ENCODE measurements at regions not wholly inside any gene's neighbourhood (a gene's known extent, or its start where the extent isn't known, plus 50 kb on each side); places are given as distances from the start of the nearest gene placed in this dataset.

DNA sequence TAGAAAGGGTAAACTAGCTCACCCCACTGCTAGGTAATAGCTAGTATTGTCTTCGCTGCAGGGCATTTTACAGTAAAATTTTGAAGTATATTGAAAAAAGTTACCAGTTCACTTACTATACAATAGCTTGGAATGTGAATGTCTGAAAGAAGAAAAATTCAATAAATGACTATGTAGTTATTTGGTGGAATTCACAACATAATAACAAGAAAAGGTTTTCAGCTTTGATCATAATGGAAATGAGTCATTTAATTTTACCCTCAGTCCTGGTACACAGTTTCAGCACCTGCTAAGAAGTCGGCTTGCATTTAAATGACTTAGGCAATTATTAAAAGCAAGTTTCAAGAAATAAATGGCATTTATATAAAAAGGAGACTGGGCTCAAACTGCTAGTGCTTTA lies 90.4 kb downstream of the NUP35 start:
- Mint-ChIP-seq H3K27ac (no peak overlapping the region), H3K4me3 (no peak overlapping the region), H3K27me3 (no peaks in the 10 kb centered on the region), H3K36me3 (peaks cover 13 to 21% of the 10 kb centered on the region in 2 donors), H3K9me3 (peaks cover 0 to 3% of the 10 kb centered on the region in 2 donors), H3K4me1 (no peaks in the 10 kb centered on the region)
- ATAC-seq (replicated peaks) (peak in 1 of 2 donors; percentile 31), DNase-seq (no peak)

GRCh38 chr2:183215917-183216316 lies 91.7 kb downstream of the NUP35 start:
- no peaks in the 10 kb centered on the region for H3K9me3 Mint-ChIP-seq
- H3K27ac Mint-ChIP-seq: no peak overlapping the region
- H3K4me3 Mint-ChIP-seq: no peak overlapping the region
- no peaks in the 10 kb centered on the region for H3K4me1 Mint-ChIP-seq
- DNase-seq (no peak), ATAC-seq (replicated peaks) (no peak)
- H3K36me3 Mint-ChIP-seq: peaks cover 6 to 15% of the 10 kb centered on the region in 2 donors
- no peaks in the 10 kb centered on the region for H3K27me3 Mint-ChIP-seq

DNA sequence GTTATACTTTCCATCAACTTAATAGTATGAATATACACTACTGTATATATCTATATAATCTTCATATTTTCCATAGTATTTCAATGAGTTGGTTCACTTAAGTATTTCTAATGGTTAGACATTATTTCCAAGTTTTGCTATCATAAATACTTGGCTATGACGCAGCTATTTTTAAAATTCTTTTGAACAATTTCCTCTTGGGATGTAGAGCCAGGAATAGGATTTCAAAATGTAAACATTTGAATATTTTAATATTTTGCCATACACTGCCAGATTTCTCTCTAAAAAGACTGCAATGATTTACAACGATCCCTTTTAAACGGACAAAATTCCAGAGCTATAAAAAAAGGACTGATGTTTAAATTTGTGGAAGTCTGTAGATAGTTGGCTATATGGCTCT lies 95.6 kb downstream of the NUP35 start:
- H3K36me3 Mint-ChIP-seq: peaks cover 4 to 18% of the 10 kb centered on the region in 2 donors
- no peak overlapping the region for H3K27ac Mint-ChIP-seq
- no peak overlapping the region for H3K4me3 Mint-ChIP-seq
- ATAC-seq (replicated peaks) (no peak), DNase-seq (no peak)
- no peaks in the 10 kb centered on the region for H3K4me1 Mint-ChIP-seq
- no peaks in the 10 kb centered on the region for H3K9me3 Mint-ChIP-seq
- H3K27me3 Mint-ChIP-seq: no peaks in the 10 kb centered on the region

DNA sequence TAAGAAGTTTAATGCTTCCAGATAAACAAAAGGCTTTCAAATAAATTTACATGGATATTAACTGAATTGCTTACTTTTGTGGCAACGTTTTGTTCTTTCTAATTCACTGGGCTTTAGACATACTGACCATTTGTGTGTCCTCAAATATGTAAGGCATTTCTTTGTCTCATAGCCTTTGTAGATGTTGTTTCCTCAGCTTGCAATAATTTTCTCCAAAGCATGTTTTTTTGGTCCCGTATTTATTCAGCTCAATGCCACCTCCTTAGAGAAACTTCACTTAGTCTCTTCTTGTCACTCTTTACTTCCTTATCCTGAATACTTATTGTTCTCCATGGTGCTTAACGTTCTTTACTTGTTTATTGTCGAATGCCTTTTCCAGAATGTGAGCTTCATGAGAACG lies 98.5 kb downstream of the NUP35 start:
- Mint-ChIP-seq H3K27me3 (no peaks in the 10 kb centered on the region), H3K36me3 (peaks cover 3 to 19% of the 10 kb centered on the region in 2 donors), H3K4me3 (no peak overlapping the region), H3K27ac (no peak overlapping the region), H3K9me3 (peaks cover 2 to 6% of the 10 kb centered on the region in 2 donors), H3K4me1 (no peaks in the 10 kb centered on the region)
- DNase-seq (no peak), ATAC-seq (replicated peaks) (no peak)

DNA sequence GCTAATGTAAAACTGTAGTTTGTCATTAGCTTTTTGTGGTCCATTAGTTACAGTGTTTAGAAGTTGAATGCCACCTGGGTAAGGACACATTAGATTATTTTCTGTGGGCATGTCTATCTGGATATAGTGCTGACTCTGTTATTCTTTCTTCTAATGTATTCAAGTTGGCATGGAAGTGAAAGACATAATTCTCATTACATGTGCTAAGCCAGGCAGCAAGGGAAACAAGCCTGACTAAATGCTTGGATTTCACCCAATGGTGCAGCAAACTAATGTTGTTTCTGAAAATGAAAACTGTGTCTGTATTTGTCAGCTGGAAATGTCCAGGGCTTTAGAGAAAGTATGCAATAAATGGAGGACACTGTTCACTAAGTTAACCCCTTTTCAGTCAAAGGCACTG lies 100.7 kb downstream of the NUP35 start:
- no peak overlapping the region for H3K27ac Mint-ChIP-seq
- peaks cover 3 to 6% of the 10 kb centered on the region in 2 donors for H3K4me1 Mint-ChIP-seq
- DNase-seq (no peak), ATAC-seq (replicated peaks) (no peak)
- peaks cover 3 to 19% of the 10 kb centered on the region in 2 donors for H3K36me3 Mint-ChIP-seq
- H3K9me3 Mint-ChIP-seq: peaks cover 2 to 6% of the 10 kb centered on the region in 2 donors
- no peaks in the 10 kb centered on the region for H3K27me3 Mint-ChIP-seq
- H3K4me3 Mint-ChIP-seq: no peak overlapping the region

GRCh38 chr2:183227176-183227575 lies 102.9 kb downstream of the NUP35 start:
- Mint-ChIP-seq H3K36me3 (peaks cover 3 to 15% of the 10 kb centered on the region in 2 donors), H3K4me3 (no peak overlapping the region), H3K9me3 (peaks cover 2 to 6% of the 10 kb centered on the region in 2 donors), H3K27ac (no peak overlapping the region), H3K4me1 (peaks cover 3 to 6% of the 10 kb centered on the region in 2 donors), H3K27me3 (no peaks in the 10 kb centered on the region)
- DNase-seq (no peak), ATAC-seq (replicated peaks) (no peak)

DNA sequence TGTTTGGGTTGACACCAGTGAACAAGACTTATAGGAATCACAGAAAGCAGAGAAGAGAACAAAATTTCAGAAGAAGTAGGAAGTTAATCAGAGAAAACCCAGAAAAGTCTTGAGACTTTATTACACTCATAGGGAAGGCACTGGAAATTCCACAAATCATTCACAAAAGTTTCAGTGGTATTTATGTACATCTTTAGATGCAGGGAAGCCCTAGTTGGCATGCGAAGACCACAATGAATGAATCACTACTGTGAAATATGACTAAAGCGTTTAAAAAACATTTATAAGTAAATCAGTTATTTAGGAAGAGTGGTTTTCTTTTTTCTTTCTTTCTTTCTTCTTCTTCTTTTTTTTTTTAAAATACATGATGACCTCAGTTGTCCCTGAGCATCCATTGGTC lies 105.1 kb downstream of the NUP35 start:
- ATAC-seq (replicated peaks): peak; percentile 74 to 82
- H3K9me3 Mint-ChIP-seq: peaks cover 4 to 6% of the 10 kb centered on the region in 2 donors
- no peak overlapping the region for H3K27ac Mint-ChIP-seq
- H3K4me1 Mint-ChIP-seq: peaks cover 3 to 6% of the 10 kb centered on the region in 2 donors
- DNase-seq: no peak
- no peak overlapping the region for H3K4me3 Mint-ChIP-seq
- H3K27me3 Mint-ChIP-seq: no peaks in the 10 kb centered on the region
- H3K36me3 Mint-ChIP-seq: peaks cover 0 to 10% of the 10 kb centered on the region in 2 donors

GRCh38 chr2:183232161-183232865 lies 108.1 kb downstream of the NUP35 start:
- no peak for DNase-seq
- Mint-ChIP-seq H3K4me1 (peaks cover 3 to 6% of the 10 kb centered on the region in 2 donors), H3K36me3 (peaks cover 0 to 3% of the 10 kb centered on the region in 2 donors), H3K27me3 (no peaks in the 10 kb centered on the region), H3K9me3 (peaks cover 0 to 3% of the 10 kb centered on the region in 2 donors), H3K4me3 (no peak overlapping the region), H3K27ac (no peak overlapping the region)
- no peak for ATAC-seq (replicated peaks)

- Mint-ChIP-seq H3K9me3 (no peaks in the 10 kb centered on the region), H3K4me3 (no peak overlapping the region), H3K4me1 (no peaks in the 10 kb centered on the region), H3K36me3 (no peaks in the 10 kb centered on the region), H3K27me3 (no peaks in the 10 kb centered on the region), H3K27ac (no peak overlapping the region)
- ATAC-seq (replicated peaks): no peak
- no peak for DNase-seq
Observed at GRCh38 chr2:183242937-183243336, 118.7 kb downstream of the NUP35 start.

GRCh38 chr2:183243758-183244157 lies 119.5 kb downstream of the NUP35 start:
- H3K27ac Mint-ChIP-seq: no peak overlapping the region
- DNase-seq: no peak
- ATAC-seq (replicated peaks): no peak
- H3K4me1 Mint-ChIP-seq: no peaks in the 10 kb centered on the region
- no peak overlapping the region for H3K4me3 Mint-ChIP-seq
- H3K9me3 Mint-ChIP-seq: no peaks in the 10 kb centered on the region
- no peaks in the 10 kb centered on the region for H3K36me3 Mint-ChIP-seq
- no peaks in the 10 kb centered on the region for H3K27me3 Mint-ChIP-seq

GRCh38 chr2:183244300-183244844 lies 120.1 kb downstream of the NUP35 start:
- DNase-seq (no peak), ATAC-seq (replicated peaks) (no peak)
- no peak overlapping the region for H3K4me3 Mint-ChIP-seq
- H3K4me1 Mint-ChIP-seq: no peaks in the 10 kb centered on the region
- no peaks in the 10 kb centered on the region for H3K9me3 Mint-ChIP-seq
- no peaks in the 10 kb centered on the region for H3K27me3 Mint-ChIP-seq
- H3K27ac Mint-ChIP-seq: no peak overlapping the region
- H3K36me3 Mint-ChIP-seq: no peaks in the 10 kb centered on the region

- no peak for DNase-seq
- no peaks in the 10 kb centered on the region for H3K9me3 Mint-ChIP-seq
- H3K27me3 Mint-ChIP-seq: no peaks in the 10 kb centered on the region
- no peak overlapping the region for H3K27ac Mint-ChIP-seq
- no peaks in the 10 kb centered on the region for H3K36me3 Mint-ChIP-seq
- no peak overlapping the region for H3K4me3 Mint-ChIP-seq
- no peak for ATAC-seq (replicated peaks)
- H3K4me1 Mint-ChIP-seq: no peaks in the 10 kb centered on the region
Observed at GRCh38 chr2:183248866-183249567, 124.8 kb downstream of the NUP35 start.

DNA sequence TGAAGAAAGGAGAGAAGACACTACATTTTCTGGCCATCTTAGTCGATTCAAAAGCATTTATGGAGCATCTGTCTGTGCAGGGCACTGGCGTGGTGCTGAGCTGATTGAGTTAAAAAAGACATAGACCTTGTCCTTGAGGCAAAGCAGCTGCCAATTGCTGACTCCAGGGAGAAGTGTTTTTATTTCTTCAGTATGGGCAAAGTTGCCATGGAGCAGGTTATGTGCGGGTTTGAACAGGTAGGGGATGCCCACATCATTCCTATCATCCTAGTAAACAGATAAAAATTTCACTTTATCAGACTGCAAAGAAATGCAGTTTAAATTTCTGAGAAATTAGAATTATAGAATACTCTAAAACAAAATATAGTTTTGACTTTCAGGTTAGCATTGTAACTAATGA lies 125.8 kb downstream of the NUP35 start:
- no peaks in the 10 kb centered on the region for H3K27me3 Mint-ChIP-seq
- no peaks in the 10 kb centered on the region for H3K36me3 Mint-ChIP-seq
- no peak for DNase-seq
- no peak for ATAC-seq (replicated peaks)
- H3K4me3 Mint-ChIP-seq: no peak overlapping the region
- no peaks in the 10 kb centered on the region for H3K4me1 Mint-ChIP-seq
- H3K9me3 Mint-ChIP-seq: no peaks in the 10 kb centered on the region
- no peak overlapping the region for H3K27ac Mint-ChIP-seq

GRCh38 chr2:183250472-183250871 lies 126.2 kb downstream of the NUP35 start:
- ATAC-seq (replicated peaks): no peak
- Mint-ChIP-seq H3K4me1 (no peaks in the 10 kb centered on the region), H3K27ac (no peak overlapping the region), H3K9me3 (no peaks in the 10 kb centered on the region), H3K4me3 (no peak overlapping the region), H3K36me3 (no peaks in the 10 kb centered on the region), H3K27me3 (no peaks in the 10 kb centered on the region)
- no peak for DNase-seq
